ENCODE measurements at regions not wholly inside any gene's neighbourhood (a gene's known extent, or its start where the extent isn't known, plus 50 kb on each side); places are given as distances from the start of the nearest gene placed in this dataset.

DNA sequence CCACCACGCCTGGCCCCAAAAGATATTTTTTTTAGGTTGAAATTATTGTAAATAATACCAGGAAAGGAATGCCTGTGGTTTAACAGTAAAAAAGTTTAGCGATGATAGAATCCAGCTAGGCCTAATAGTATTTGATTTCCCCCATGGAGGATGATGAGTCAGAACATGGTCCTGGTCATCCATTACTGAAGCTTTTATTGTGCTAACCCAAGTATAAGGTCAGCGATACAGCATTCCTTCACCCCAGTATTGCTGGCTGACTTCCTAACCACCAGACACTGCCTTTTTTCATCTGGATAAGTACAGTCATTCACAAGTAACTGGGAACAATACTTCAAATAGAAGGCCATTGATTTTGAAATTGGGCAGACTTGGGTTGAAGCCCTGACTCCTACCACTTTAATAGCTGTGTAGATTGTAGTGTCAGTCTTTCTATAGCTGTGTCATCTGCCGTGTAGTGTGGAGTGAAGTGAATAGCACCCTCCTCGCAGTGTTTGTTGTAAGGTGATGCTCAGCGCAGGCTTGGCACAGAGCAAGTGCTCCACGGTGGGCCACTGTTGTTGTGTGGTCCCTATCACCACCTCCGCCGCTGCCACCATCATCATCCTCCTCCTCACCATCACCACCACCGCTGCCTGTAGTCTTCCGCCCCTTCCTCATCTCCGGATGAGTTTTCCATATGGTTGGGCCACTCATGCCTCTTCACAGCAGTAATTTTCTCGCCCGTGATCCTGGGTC is 436.0 kb upstream of the TPM1 start:
- Mint-ChIP-seq H3K36me3 (no peaks in the 10 kb centered on the region), H3K27me3 (peaks cover 23% of the 10 kb centered on the region), H3K4me1 (ENCODE audit: low read depth) (no peaks in the 10 kb centered on the region), H3K9me3 (no peaks in the 10 kb centered on the region), H3K4me3 (no peak overlapping the region), H3K27ac (no peak overlapping the region)
- intact Hi-C loops (cut with micrococcal nuclease) = no loop called here
- no peak for DNase-seq
- CTCF ChIA-PET = no interaction called here
- POLR2A ChIA-PET = no interaction called here

GRCh38 chr15:62607114-62607462 is 435.5 kb upstream of the TPM1 start:
- Mint-ChIP-seq H3K27ac (no peak overlapping the region), H3K36me3 (no peaks in the 10 kb centered on the region), H3K4me1 (ENCODE audit: low read depth) (no peaks in the 10 kb centered on the region), H3K9me3 (no peaks in the 10 kb centered on the region), H3K27me3 (peaks cover 21% of the 10 kb centered on the region), H3K4me3 (no peak overlapping the region)
- intact Hi-C loops (cut with micrococcal nuclease) = no loop called here
- ChIA-PET CTCF (no interaction called here), POLR2A (no interaction called here)
- DNase-seq = no peak

GRCh38 chr15:62607643-62608042 is 434.9 kb upstream of the TPM1 start:
- POLR2A ChIA-PET = no interaction called here

DNA sequence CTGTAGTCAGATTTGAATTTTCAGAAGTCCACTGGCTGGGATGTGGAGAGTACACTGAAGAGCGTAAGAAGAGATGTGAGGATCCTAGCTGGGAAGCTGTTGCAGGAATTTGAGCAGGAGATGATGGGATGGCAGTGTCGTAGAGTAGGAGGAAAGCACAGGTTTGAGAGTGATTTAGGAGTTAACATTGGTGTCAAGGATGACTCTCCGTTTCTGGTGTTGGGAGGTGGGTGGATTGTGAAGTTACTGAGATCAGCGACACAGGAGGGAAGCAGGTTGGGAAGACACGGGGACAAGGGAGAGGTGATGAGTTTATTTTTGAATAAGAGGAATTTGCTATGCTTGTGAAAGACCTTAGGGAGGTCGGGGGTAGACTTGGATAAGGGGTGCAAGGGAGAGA is 434.2 kb upstream of the TPM1 start:
- intact Hi-C loops (cut with micrococcal nuclease) = no loop called here
- POLR2A ChIA-PET = no interaction called here

More at GRCh38 chr15:62607643-62608042, 434.9 kb upstream of the TPM1 start:
- H3K36me3 Mint-ChIP-seq = no peaks in the 10 kb centered on the region
- no peak overlapping the region for H3K27ac Mint-ChIP-seq
- no peak overlapping the region for H3K4me3 Mint-ChIP-seq
- H3K9me3 Mint-ChIP-seq = no peaks in the 10 kb centered on the region
- no peaks in the 10 kb centered on the region for H3K4me1 Mint-ChIP-seq (ENCODE audit: low read depth)
- no peak for DNase-seq
- intact Hi-C loops (cut with micrococcal nuclease) = no loop called here
- CTCF ChIA-PET = no interaction called here
- peaks cover 21% of the 10 kb centered on the region for H3K27me3 Mint-ChIP-seq

GRCh38 chr15:62610265-62610869 is 432.2 kb upstream of the TPM1 start:
- intact Hi-C loops (cut with micrococcal nuclease) = no loop called here
- Mint-ChIP-seq H3K36me3 (no peaks in the 10 kb centered on the region), H3K4me3 (no peak overlapping the region), H3K27ac (no peak overlapping the region), H3K4me1 (ENCODE audit: low read depth) (no peaks in the 10 kb centered on the region), H3K27me3 (peaks cover 19% of the 10 kb centered on the region), H3K9me3 (no peaks in the 10 kb centered on the region)
- POLR2A ChIA-PET = no interaction called here
- no peak for DNase-seq
- CTCF ChIA-PET = no interaction called here

More for the DNA sequence above, 434.2 kb upstream of the TPM1 start:
- Mint-ChIP-seq H3K27ac (no peak overlapping the region), H3K4me1 (ENCODE audit: low read depth) (no peaks in the 10 kb centered on the region), H3K4me3 (no peak overlapping the region), H3K36me3 (no peaks in the 10 kb centered on the region), H3K27me3 (peaks cover 21% of the 10 kb centered on the region), H3K9me3 (no peaks in the 10 kb centered on the region)
- no peak for DNase-seq
- CTCF ChIA-PET = no interaction called here

DNA sequence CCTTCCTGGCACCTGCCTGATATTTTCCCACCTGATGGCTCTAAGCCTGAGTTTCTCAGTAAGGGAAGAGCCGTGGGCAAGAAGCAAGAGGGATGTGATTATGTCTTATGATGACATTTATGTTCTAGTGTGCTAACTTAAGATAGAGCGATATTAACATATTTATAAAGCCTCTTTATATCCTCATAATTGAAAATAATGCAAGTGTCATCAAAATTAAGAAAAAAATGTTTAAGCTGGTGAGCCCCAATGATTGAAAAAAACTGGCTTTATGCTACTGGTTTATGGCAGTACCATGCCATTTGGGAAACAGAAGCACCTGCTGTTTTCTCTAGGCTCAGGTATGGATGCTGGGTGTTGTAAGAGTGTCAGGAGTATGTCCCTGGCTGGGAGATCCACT is 431.5 kb upstream of the TPM1 start:
- intact Hi-C loops (cut with micrococcal nuclease) = no loop called here
- H3K4me3 Mint-ChIP-seq = no peak overlapping the region
- H3K9me3 Mint-ChIP-seq = no peaks in the 10 kb centered on the region
- peaks cover 19% of the 10 kb centered on the region for H3K27me3 Mint-ChIP-seq
- ChIA-PET POLR2A (no interaction called here), CTCF (no interaction called here)
- no peak overlapping the region for H3K27ac Mint-ChIP-seq
- no peaks in the 10 kb centered on the region for H3K4me1 Mint-ChIP-seq (ENCODE audit: low read depth)
- H3K36me3 Mint-ChIP-seq = no peaks in the 10 kb centered on the region
- no peak for DNase-seq

GRCh38 chr15:62612183-62612733 is 430.3 kb upstream of the TPM1 start:
- Mint-ChIP-seq H3K4me3 (no peak overlapping the region), H3K27me3 (peaks cover 15% of the 10 kb centered on the region), H3K9me3 (no peaks in the 10 kb centered on the region), H3K4me1 (ENCODE audit: low read depth) (no peaks in the 10 kb centered on the region), H3K27ac (no peak overlapping the region), H3K36me3 (no peaks in the 10 kb centered on the region)
- intact Hi-C loops (cut with micrococcal nuclease) = no loop called here
- no peak for DNase-seq
- ChIA-PET POLR2A (no interaction called here), CTCF (no interaction called here)

GRCh38 chr15:62612771-62613170 is 429.8 kb upstream of the TPM1 start:
- Mint-ChIP-seq H3K4me3 (no peak overlapping the region), H3K27ac (no peak overlapping the region), H3K9me3 (no peaks in the 10 kb centered on the region), H3K27me3 (peaks cover 15% of the 10 kb centered on the region), H3K36me3 (no peaks in the 10 kb centered on the region), H3K4me1 (ENCODE audit: low read depth) (no peaks in the 10 kb centered on the region)
- CTCF ChIA-PET = no interaction called here
- POLR2A ChIA-PET = no interaction called here
- intact Hi-C loops (cut with micrococcal nuclease) = no loop called here
- DNase-seq = no peak

GRCh38 chr15:62616746-62617145 is 425.8 kb upstream of the TPM1 start:
- POLR2A ChIA-PET = no interaction called here
- Mint-ChIP-seq H3K27ac (no peak overlapping the region), H3K4me3 (no peak overlapping the region), H3K27me3 (peaks cover 4% of the 10 kb centered on the region), H3K4me1 (ENCODE audit: low read depth) (no peaks in the 10 kb centered on the region), H3K36me3 (no peaks in the 10 kb centered on the region), H3K9me3 (no peaks in the 10 kb centered on the region)
- no peak for DNase-seq
- intact Hi-C loops (cut with micrococcal nuclease) = no loop called here
- CTCF ChIA-PET = no interaction called here

GRCh38 chr15:62617741-62618140 is 424.8 kb upstream of the TPM1 start:
- Mint-ChIP-seq H3K36me3 (no peaks in the 10 kb centered on the region), H3K4me3 (no peak overlapping the region), H3K27ac (no peak overlapping the region), H3K4me1 (ENCODE audit: low read depth) (no peaks in the 10 kb centered on the region), H3K9me3 (no peaks in the 10 kb centered on the region), H3K27me3 (peaks cover 4% of the 10 kb centered on the region)
- intact Hi-C loops (cut with micrococcal nuclease) = no loop called here
- CTCF ChIA-PET = no interaction called here
- DNase-seq = no peak
- POLR2A ChIA-PET = no interaction called here

- H3K27ac Mint-ChIP-seq = no peak overlapping the region
- H3K27me3 Mint-ChIP-seq = peaks cover 4% of the 10 kb centered on the region
- DNase-seq = no peak
- H3K9me3 Mint-ChIP-seq = no peaks in the 10 kb centered on the region
- no peak overlapping the region for H3K4me3 Mint-ChIP-seq
- no peaks in the 10 kb centered on the region for H3K36me3 Mint-ChIP-seq
- ChIA-PET POLR2A (no interaction called here), CTCF (no interaction called here)
- H3K4me1 Mint-ChIP-seq (ENCODE audit: low read depth) = no peaks in the 10 kb centered on the region
- intact Hi-C loops (cut with micrococcal nuclease) = no loop called here
These were observed 424.1 kb upstream of the TPM1 start for GRCh38 chr15:62618432-62618831.

DNA sequence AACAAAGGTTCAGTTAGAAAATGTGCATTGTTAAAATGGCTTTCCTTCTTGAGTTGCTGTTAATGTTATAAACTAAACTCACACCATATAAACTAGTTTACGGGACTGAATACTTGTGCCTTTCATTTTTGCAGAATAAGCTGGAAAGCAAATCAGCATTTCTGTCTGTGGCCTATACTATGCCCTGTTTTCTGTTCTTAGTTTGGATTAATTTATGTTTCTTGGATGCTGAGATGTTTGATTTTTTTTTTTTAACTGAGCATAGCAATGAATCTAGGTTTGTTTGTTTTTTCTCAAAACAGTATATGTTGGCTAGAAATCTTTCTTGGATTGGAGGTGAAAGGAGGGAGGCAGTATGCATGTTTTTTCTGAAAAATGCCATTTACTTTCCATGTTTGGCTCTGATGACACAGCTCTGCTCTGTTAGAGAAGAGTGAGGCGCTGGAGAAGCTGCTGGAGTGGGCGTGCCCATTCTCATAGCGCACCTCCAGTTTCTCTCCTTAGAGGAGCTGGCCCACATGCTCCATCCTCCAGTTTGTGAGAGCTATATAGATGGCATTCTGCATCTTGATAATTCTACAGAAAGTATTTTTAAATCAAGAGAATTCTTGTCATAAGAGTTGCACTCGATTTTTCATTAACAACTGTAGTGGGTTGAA is 423.6 kb upstream of the TPM1 start:
- Mint-ChIP-seq H3K4me3 (no peak overlapping the region), H3K27ac (no peak overlapping the region), H3K9me3 (no peaks in the 10 kb centered on the region), H3K36me3 (no peaks in the 10 kb centered on the region), H3K27me3 (peaks cover 4% of the 10 kb centered on the region), H3K4me1 (ENCODE audit: low read depth) (no peaks in the 10 kb centered on the region)
- intact Hi-C loops (cut with micrococcal nuclease) = no loop called here
- ChIA-PET CTCF (no interaction called here), POLR2A (no interaction called here)
- no peak for DNase-seq

DNA sequence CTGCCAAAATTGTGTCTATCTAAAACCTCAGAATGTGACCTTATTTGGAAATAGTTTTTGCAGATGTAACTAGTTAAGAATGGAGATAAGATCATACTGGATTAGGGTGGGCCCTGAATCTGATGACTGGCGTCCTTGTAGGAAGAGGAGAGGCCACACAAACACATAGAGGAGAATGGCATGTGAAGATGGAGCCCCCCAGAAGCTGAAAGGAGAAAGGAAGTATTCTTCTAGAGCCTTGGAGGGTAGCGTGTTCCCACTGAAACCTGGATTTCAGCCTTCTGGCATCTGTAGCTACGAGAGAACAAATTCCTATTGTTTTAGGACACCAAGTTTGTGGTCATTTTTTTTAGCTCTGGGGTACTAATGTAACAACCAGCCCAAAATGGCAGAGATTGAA is 423.0 kb upstream of the TPM1 start:
- Mint-ChIP-seq H3K27me3 (peaks cover 4% of the 10 kb centered on the region), H3K4me3 (no peak overlapping the region), H3K4me1 (ENCODE audit: low read depth) (peaks cover 3% of the 10 kb centered on the region), H3K27ac (no peak overlapping the region), H3K9me3 (no peaks in the 10 kb centered on the region), H3K36me3 (no peaks in the 10 kb centered on the region)
- POLR2A ChIA-PET = no interaction called here
- intact Hi-C loops (cut with micrococcal nuclease) = no loop called here
- CTCF ChIA-PET = no interaction called here
- no peak for DNase-seq

All from activated CD4-positive, alpha-beta memory T cell treated with anti-CD3 and anti-CD28 coated beads for 36 hours (primary cell).